Transverse colon (tissue), 4 donors: ENCODE measurements at regions not wholly inside any gene's neighbourhood (a gene's known extent, or its start where the extent isn't known, plus 50 kb on each side); places are given as distances from the start of the nearest gene placed in this dataset.

Experiments
- DNase-seq: peaks from one replicate; pipeline ENCODE4 v3.0.0-alpha.2; 2019
- H3K27ac ChIP-seq, 4 donors: fragments of 200-600 bp; sonication (generic); 2 replicates each; pipeline ENCODE4 v1.5.1; 2016 to 2018; ENCODE audit warnings: inconsistent platforms in 4 of 4
- H3K27me3 ChIP-seq: fragments of 200-600 bp; sonication (generic); 2 replicates; pipeline ENCODE4 v1.5.1; 2017; ENCODE audit warnings: inconsistent platforms
- H3K36me3 ChIP-seq, 4 donors: fragments of 200-600 bp; sonication (generic); 2 replicates each; pipeline ENCODE4 v1.5.1; 2017 to 2019; ENCODE audit warnings: inconsistent platforms in 4 of 4
- H3K4me1 ChIP-seq, 4 donors: fragments of 200-600 bp; sonication (generic); 2 replicates each; pipeline ENCODE4 v1.5.1; 2017 to 2020; ENCODE audit warnings: inconsistent platforms in 4 of 4
- H3K4me3 ChIP-seq, 4 donors: fragments of 200-600 bp; sonication (generic); 1 replicate in 1 of 4; 2 replicates in 3 of 4; pipeline versions ENCODE4 v1.5.1 to v1.6.1; 2017 to 2019; ENCODE audit warnings: inconsistent platforms in 4 of 4
- H3K9me3 ChIP-seq, 2 donors: fragments of 200-600 bp; sonication (generic); 2 replicates each; pipeline ENCODE4 v1.5.1; 2017 to 2019; ENCODE audit warnings: inconsistent platforms in 2 of 2
- EP300 ChIP-seq: sonication (generic); formaldehyde crosslinking; IDR thresholded peaks from one replicate; pipeline ENCODE4 v1.6.1; 2017; ENCODE audit warnings: antibody characterized with exemption, low read depth
- POLR2A ChIP-seq: fragments of 450-650 bp; IDR thresholded peaks from one replicate; pipeline ENCODE4 v1.6.1; 2016; ENCODE audit warnings: antibody characterized with exemption, mild to moderate bottlenecking, moderate library complexity
- POLR2AphosphoS5 ChIP-seq, 3 donors: sonication (generic); formaldehyde crosslinking; IDR thresholded peaks; one replicate each; pipeline ENCODE4 v1.6.1; 2016; ENCODE audit warnings: antibody characterized with exemption in 3 of 3
- WGBS, 2 donors: methylation state at CpG; one replicate each; pipeline ENCODE4 v1.1.5; 2018; ENCODE audit warnings: low coverage in 1 of 2; 5-methylcytosine and 5-hydroxymethylcytosine counted together
- in situ Hi-C, 4 donors: fragments of 200-750 bp; cut with MboI; loops; one replicate each; pipeline versions ENCODE4 v1.15.0 to v1.15.1; 2017; ENCODE audit warnings: low sequenced_read_pairs in 3 of 4, low pct_ligation_motif_present in 1 of 4, low pct_unique_long_range_greater_than_20kb in 1 of 4
- intact Hi-C: fragments of 100-400 bp; cut with DNase I; formaldehyde crosslinking; loops from one replicate; pipeline ENCODE4 v1.15.1; 2023; ENCODE audit warnings: low total_unique reads
- TF ChIP-seq, protein P1 (sequence below), 5 experiments: fragments of 200-600 bp in 3 of 5; fragments of 450-650 bp in 2 of 5; sonication (generic) in 3 of 5; IDR thresholded peaks; 1 replicate in 2 of 5; 2 replicates in 3 of 5; pipeline ENCODE4 v1.5.1; 2016 to 2017; ENCODE audit warnings: antibody characterized with exemption in 5 of 5, inconsistent platforms in 3 of 5, mild to moderate bottlenecking in 2 of 5, moderate library complexity in 1 of 5

DNA sequence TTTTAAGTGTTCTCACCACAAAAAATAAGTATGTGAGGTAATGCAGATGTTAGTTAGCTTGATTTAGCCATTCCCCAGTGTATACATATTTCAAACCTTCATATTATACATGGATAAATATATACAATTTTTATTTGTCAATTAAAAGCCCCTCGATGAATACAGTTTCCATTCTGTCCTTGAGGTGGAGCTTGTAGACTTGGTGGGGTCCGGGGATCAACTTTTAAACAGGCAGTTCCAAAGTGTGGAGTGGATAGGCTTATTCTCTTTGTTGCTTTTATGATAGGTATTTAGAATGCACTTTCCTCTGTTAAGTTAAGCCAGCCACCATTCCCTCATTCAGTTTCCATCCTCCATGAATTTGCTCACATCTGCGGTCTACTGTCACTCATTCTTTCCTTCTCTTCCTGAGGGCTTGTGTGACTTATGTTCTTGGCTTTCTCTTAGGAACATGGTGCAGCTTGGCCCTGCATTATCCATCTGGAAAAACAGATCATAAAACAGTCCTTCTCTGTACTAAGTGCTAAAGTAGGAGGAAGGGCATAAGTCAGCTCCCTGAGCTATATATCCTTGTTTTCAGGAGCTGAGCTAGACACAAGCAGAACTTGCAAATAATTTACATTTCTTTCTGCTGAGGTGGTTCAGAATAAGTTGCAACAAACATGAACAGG, 149.1 kb downstream of the NFKBIZ start:
- Histone ChIP-seq H3K4me1 (peaks cover 0 to 17% (median 3%) of the 10 kb centered on the region in 4 donors), H3K27ac (peak overlapping the region in 3 of 4 donors; percentile 18 to 38 (median 21)), H3K36me3 (no peaks in the 10 kb centered on the region), H3K4me3 (no peak overlapping the region), H3K27me3 (no peaks in the 10 kb centered on the region), H3K9me3 (no peaks in the 10 kb centered on the region)
- TF ChIP-seq EP300 = no peak
- TF ChIP-seq POLR2AphosphoS5 (IDR thresholded peaks at IDR 0.05) = peak; percentile 26 to 55 (median 49)
- WGBS, 2 donors = 66 to 83% methylated on average over 3 of the region's 3 CpGs
- in situ Hi-C loops = no loop called here
- intact Hi-C loops = no loop called here
- DNase-seq = no peak

DNA sequence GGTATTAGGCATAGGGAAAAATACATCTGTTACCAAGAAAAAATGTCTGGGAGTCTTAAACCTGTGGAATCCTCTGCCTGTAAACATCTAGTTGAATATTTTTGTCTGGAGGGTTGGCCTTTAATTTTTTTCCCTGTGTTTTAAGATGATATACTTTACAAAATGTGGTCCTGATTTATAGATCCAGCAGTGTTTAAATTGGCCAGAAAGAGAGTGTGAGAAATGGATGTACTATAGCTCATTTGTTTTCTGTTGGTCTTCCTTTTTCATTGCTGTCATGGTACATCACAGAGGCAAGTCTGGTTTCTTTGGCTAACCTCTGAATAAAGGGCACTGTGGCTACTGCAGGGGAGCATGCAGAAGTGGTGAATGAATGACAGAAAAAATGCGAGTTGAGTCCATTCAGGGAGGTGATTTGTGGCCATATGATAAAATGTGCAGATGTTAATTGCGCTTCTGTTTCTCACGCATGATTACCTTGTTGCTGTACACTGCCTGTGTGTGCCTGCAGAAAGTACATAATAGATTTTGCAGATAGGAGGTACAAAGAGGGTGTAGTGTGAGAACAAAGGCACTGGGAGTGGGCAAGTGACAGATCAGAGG, 150.0 kb downstream of the NFKBIZ start:
- H3K9me3 ChIP-seq = no peaks in the 10 kb centered on the region
- DNase-seq = no peak
- in situ Hi-C loops = no loop called here
- H3K4me1 ChIP-seq = peaks cover 0 to 17% (median 3%) of the 10 kb centered on the region in 4 donors
- H3K4me3 ChIP-seq = no peak overlapping the region
- no peaks in the 10 kb centered on the region for H3K27me3 ChIP-seq
- intact Hi-C loops = no loop called here
- WGBS, 2 donors = 64 to 69% methylated on average over 3 of the region's 3 CpGs
- no peaks in the 10 kb centered on the region for H3K36me3 ChIP-seq
- TF ChIP-seq POLR2A (no peak), EP300 (no peak)
- TF ChIP-seq, protein P1, sequence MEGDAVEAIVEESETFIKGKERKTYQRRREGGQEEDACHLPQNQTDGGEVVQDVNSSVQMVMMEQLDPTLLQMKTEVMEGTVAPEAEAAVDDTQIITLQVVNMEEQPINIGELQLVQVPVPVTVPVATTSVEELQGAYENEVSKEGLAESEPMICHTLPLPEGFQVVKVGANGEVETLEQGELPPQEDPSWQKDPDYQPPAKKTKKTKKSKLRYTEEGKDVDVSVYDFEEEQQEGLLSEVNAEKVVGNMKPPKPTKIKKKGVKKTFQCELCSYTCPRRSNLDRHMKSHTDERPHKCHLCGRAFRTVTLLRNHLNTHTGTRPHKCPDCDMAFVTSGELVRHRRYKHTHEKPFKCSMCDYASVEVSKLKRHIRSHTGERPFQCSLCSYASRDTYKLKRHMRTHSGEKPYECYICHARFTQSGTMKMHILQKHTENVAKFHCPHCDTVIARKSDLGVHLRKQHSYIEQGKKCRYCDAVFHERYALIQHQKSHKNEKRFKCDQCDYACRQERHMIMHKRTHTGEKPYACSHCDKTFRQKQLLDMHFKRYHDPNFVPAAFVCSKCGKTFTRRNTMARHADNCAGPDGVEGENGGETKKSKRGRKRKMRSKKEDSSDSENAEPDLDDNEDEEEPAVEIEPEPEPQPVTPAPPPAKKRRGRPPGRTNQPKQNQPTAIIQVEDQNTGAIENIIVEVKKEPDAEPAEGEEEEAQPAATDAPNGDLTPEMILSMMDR (IDR thresholded peaks at IDR 0.05) = no peak
- peak overlapping the region in 2 of 4 donors; percentile 21 to 38 for H3K27ac ChIP-seq

DNA sequence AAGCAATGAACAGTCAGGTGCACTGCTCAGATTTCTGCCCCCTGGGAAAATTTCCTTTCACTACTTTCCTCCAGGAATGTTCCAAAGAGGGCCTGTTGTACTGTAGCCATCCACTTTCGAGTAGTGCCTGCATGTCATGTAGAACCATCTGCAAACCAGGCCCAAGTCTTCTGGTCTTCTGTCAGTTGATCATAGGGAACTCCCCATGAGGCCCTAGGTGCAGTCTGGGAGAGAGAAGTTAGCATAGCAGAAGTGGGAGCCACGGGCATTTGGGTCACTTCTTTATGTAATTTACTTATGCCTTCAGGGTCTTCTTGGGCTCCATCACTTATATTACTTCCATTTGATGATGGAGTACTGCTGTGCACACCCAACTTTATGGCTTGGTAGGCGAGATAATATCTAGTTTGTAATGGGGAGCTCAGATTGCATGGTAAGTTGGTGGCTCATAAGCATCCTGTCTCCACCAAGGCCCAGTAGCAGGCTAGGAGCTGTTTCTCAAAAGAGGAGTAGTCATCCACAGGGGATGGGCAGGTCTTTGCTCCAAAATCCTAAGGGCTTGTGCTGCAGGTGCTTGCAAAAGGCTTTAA, 151.4 kb downstream of the NFKBIZ start:
- H3K27me3 ChIP-seq = no peaks in the 10 kb centered on the region

DNA sequence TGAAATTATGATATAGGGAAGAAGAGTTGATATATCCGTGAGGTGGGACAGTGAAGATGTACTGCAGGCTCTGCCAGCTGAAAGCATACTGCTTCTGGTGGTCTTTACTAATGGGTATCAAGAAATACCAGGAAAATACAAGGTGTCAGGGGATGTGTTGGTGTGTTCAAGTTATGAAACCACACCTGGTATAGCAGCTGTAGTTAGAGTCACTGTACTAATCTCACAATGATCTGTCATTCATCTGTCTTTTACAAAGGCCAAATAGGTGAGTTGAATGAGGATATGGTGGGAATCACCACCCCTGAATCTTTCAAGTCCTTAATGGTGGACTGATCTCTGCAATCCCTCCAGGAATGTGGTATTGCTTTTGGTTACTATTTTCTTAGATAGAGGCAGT, 152.7 kb downstream of the NFKBIZ start:
- Histone ChIP-seq H3K36me3 (no peaks in the 10 kb centered on the region), H3K27ac (no peak overlapping the region), H3K27me3 (no peaks in the 10 kb centered on the region), H3K4me3 (no peak overlapping the region), H3K4me1 (peaks cover 0 to 21% (median 4%) of the 10 kb centered on the region in 4 donors), H3K9me3 (no peaks in the 10 kb centered on the region)
- TF ChIP-seq POLR2AphosphoS5 (IDR thresholded peaks at IDR 0.05) (no peak), EP300 (no peak), POLR2A (no peak)
- TF ChIP-seq, protein P1 (IDR thresholded peaks at IDR 0.05) = no peak
- intact Hi-C loops (loop anchor here (10.0 kb wide), 1 partner anchor 223 kb away; no protein-coding TSS in a partner anchor), in situ Hi-C loops (no loop called here)
- no peak for DNase-seq
- 92 to 97% methylated on average over 1 of the region's 1 CpG for WGBS, 2 donors

More for the DNA sequence above, 151.4 kb downstream of the NFKBIZ start:
- H3K36me3 ChIP-seq = no peaks in the 10 kb centered on the region
- in situ Hi-C loops = no loop called here
- 73 to 83% methylated on average over 3 of the region's 3 CpGs for WGBS, 2 donors
- intact Hi-C loops = loop anchor here (10.0 kb wide), 1 partner anchor 224 kb away; no protein-coding TSS in a partner anchor
- H3K4me3 ChIP-seq = no peak overlapping the region
- TF ChIP-seq POLR2A (no peak), POLR2AphosphoS5 (IDR thresholded peaks at IDR 0.05) (no peak), EP300 (no peak)
- TF ChIP-seq, protein P1 (IDR thresholded peaks at IDR 0.05) = no peak
- H3K27ac ChIP-seq = no peak overlapping the region
- H3K9me3 ChIP-seq = no peaks in the 10 kb centered on the region
- no peak for DNase-seq
- peaks cover 0 to 17% (median 3%) of the 10 kb centered on the region in 4 donors for H3K4me1 ChIP-seq
